ENCODE measurements at regions not wholly inside any gene's neighbourhood (a gene's known extent, or its start where the extent isn't known, plus 50 kb on each side); places are given as distances from the start of the nearest gene placed in this dataset.

DNA sequence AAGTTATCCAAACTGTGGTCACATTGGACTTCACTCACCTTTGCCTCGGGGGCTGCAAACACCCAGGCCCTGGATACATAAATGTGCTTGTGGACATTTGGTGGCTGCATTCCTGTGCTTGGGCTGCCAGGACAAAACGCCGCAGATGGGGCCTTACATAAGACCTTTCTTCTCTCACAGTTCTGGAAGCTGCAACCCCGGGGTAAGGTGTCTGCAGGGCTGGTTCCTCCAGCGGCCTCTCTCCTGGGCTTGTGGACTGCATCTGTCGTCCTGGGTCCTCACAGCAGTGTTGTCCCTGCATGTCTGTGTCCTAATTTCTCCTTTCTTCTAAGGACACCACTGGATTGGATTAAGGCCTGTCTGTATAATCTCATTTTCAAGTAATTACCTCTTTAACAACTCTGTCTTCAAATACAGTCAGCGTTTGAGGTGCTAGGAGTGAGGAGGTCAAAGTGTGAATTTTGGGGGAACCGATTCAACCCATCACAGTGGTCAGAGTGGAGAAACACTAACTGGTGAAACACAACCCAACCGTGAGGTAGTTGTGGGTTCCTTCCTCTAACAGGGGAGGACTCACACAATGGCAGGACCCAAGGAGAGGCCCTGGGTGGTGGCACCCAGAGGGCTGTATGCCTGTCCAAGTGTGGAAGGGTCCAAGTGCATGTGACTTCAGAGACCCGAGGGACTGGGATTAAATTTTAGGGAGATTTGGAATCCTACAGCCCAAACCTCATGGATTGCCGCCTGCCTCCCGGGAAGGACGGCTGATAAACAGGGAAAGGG lies 415.6 kb downstream of the IRX2 start:
- no peak for DNase-seq (ENCODE audit: low spot score)

DNA sequence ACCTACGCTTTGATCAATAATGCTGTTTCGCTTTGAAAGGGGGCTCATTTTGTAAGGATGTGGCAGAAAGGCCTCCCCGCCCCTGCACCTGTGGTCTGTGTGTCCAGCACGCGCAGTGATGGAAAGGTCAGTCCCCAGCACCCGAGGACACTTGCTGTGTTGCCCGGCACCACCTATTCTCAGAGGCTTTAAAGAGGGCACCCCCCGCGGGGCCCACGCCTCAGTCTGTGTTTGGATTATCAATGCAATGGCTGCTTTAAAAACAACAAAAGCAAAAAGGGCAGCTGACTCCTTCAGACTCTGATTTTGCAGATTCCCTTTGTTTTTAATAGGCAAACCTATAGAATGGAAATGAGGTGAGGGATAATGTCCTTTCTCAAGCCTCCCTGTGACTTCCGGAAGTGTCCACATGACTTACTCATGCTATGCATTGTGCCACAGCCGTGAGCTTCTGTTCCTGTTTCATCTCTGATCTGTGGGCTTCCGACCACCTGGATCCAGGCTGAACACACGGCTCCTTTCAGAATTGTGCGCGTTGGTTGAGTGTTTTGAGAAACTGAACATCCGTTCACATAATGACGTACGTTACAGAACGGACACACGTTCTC lies 416.2 kb downstream of the IRX2 start:
- no peak for DNase-seq (ENCODE audit: low spot score)

DNA sequence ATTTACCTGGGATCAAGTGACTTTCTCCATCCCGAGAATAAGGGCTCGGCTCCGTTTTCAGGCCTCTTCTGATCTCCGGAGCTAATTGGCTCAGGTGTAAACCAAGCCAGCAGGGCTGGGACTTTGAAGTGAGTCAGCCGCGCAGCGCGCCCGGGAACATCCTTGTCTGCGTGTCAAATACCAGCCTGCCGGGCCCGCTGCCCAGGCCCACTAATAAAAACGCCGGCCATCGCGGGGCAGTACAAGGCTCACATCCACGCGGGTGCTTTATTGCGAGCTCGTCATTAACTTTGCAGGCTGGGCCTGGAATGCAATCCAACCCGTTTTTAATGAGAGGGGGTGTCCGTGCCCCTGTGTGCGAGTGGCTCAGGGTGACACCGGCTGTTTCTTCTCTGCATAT lies 416.8 kb downstream of the IRX2 start:
- no peak for DNase-seq (ENCODE audit: low spot score)

DNA sequence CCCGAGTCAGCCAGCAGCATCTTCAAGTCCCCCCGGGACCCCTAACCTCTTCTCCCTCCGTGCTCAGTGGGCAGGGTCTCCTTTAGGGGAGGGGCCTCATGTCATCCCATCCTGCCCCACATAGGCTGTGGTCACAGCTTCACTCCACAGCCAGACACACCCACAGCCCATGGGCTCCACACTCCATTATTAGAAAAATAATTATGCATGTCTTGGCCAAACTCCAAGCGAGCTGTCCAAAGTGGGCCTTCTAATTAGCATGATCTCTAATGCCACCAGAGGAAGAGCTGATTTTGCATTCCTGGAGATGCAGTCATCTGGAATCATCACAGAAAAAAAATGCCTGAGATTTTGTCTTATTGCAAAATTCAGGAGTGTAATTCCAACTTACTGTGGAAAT lies 418.2 kb downstream of the IRX2 start:
- no peak for DNase-seq (ENCODE audit: low spot score)

DNA sequence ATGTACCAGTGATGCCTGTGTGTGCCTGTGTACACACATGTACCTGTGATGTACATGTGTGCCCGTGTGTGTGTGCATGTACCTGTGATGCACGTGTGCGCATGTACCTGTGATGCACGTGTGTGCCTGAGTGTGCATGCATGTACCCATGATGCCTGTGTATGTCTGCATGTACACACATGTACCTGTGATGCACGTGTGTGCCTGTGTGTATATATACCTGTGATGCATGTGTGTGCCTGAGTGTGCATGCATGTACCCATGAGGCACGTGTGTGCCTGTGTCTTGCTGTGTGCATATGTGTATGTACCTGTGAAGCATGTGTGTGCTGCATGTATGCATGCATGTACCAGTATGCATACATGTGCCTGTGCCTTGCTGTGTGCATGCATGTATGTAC lies 419.0 kb downstream of the IRX2 start:
- no peak for DNase-seq (ENCODE audit: low spot score)

DNA sequence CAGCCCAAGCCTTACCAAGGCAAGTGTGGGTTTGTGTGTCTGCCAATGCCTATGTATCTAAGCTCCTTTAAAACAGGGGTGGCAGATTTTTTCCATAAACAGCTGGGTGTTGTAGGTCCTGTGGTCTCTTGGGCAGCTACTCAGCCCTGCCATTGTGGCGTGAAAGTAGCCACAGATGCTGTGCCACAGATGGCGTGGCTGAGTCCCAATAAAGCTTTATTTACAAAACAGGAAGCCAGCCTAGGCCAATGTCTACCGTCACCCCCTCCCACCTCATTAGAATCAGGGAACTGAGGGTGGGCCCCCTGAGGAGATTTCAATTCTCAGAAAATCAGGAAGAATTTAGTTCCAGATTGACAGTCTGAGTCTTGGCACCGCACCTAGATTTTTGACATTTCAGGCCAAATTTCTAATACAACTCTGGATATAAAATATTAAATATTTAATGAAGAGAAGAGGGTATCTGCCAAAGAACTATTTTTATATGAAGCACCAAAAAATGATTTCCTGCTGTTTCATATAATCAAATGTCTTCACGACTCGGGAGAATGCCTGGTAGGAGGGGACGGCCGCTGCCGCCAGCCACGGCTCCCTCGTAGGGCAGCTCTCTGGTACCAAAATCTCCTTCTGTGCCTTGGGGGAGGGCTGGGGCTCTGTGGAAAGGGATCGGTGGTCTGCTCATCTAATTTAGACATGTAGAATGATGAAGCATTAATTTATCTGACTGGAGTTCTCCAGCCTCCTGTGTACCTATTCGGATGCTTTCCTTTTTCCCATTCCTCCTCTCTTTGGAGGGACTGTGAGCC lies 420.9 kb downstream of the IRX2 start:
- DNase-seq (ENCODE audit: low spot score): no peak

DNA sequence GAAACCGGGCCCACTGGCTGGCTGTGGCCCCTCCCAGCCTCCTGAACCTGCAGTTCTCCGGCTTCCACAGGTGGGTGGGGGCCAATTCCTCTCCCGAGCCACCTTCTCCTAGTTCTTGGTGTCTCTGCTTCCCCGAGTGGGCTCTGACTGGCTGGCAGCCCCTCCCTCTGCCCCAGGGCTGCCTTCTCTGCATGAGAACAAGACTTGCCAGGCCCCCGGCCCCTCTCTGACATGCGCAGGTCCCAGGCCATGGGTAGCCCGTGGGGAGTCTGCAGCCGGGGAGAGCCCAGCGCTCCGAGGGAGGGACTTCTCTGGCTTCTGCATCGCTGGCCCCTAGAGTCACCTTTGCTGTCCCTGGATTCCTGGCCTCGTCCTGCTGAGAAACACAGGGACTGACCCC lies 421.7 kb downstream of the IRX2 start:
- DNase-seq (ENCODE audit: low spot score): no peak

DNA sequence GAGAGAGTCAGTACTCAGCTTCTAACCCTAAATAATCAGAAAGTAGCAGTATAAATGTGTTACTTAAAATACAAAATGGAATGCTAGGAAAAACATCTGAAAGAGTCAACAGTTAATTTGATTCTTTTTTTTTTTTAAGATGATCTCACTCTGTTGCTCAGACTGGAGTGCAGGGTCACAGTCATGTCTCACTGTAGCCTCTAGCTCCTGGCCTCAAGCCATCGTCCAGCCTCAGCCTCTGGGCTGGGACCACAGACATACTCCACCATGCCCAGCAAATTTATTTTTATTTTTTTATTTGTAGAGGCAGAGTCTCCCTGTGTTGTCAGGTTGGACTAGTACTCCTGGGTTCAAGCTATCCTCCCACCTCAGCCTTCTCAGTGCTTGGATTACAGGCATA lies 424.9 kb downstream of the IRX2 start:
- no peak for DNase-seq (ENCODE audit: low spot score)

DNA sequence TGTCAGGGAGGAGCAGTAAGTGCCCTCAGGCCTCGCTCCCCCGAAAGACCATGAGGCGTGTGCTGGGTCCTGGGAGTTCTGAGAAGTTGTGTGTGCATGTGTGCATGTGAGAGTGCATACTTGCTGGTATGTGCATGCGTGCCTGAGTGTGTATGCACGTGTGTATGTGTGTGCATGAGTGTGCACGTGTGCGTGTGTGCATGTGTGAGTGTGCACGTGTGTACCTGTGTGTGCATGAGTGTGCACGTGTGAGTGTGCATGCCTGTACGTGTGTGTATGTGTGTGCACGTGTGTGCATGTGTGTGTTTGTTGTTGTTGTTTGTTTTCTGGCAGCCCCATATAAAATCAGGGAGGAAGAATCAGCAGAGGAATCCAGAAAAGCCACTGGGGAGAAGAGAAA lies 426.7 kb downstream of the IRX2 start:
- DNase-seq (ENCODE audit: low spot score): no peak

DNA sequence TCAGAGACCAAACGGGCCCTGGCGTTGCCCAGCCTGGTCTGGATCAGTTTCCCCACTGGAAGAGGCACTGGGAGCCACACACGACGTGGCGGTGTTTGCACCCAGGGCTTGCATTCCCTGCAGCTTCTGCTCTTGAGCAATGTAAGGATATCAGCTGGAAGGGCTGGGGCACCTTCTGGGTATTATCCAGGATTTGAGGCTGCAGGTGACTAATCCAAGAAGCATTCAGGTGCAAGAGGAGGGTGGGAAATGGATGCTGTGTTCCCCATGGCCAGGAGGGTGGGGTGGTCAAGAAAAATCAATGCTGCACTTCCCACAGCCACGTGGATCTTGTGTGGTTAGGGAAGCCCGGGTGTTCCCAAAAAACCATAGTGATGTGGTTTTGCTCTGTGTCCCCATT lies 430.9 kb downstream of the IRX2 start:
- DNase-seq (ENCODE audit: low spot score): no peak

DNA sequence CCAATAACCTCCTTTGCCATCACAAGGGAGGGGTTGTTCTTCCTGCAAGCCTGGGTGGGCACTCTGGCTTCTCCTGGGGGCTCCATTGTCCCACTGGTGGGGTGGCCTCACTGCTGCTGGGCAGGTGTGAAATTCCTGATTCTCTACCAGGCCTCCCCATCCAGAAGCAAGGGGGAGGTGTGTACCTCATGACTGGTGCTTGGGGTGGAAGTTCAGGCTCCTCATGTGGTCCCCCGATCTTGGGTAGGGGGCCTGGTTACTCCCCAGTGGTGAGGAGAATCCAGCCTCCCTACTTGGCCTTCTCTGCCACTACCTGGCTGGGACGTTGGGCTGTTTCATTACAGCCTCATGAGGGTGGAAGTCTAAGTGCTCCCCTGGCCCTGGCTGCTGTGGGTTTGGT lies 433.9 kb downstream of the IRX2 start:
- DNase-seq (ENCODE audit: low spot score): no peak

DNA sequence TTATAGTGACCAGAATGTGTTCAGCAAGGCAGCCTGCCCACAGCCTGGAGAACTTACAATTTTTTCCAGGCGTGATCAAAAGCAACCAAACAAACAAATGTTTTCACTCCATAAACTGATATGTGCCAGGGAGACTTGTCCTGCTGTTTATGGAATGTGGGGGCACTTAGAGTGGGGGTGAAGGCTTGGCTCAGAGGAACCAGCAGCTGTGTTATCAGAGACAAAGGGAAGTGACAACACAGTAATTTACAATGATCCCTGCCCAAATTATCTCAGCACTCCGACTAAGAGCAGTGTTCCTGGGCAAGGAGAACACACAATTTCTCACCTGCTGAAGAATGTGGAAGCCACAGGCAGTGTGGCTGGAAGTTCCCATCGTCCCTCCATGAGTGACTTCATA lies 429.1 kb upstream of the IRX4 start:
- no peak for DNase-seq (ENCODE audit: low spot score)

DNA sequence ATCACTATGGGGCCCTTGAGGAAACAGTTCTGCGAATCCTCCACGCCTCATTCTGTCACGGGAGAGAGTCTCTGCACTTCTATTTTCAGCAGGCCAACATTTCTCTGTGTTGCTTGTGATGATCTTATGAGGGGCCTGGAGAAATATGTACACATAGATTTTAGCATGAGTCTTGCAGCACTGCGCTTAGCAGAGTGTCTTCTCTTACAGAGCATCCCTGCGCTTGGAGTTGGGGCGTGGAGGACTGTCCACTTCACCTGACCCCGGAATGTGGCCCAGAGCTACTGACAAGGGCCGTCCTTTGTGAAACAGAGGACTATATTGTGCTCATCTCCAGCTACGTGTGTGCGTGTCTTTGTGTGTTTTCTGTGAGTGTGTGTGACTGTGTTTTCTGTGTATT lies 428.2 kb upstream of the IRX4 start:
- DNase-seq (ENCODE audit: low spot score): no peak

DNA sequence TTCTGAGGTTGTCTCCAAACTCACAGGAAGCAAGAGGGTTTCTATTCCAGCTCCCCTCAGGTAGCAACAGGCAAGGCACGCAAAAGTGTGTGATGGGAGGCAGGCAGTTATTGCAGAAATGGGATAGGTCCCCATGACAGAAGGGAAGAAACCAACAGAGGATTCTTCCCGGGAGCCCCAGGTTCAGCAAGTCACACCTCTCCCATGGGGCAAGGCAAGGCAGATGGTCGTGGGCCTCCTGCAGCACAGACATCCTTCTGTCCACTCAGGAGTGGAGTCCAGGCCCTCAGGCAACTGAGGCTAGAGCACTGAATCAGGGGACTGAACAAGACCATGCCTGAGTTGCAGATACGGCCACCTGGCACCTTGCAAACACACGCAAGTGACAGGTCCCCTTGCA lies 424.9 kb upstream of the IRX4 start:
- DNase-seq (ENCODE audit: low spot score): no peak

DNA sequence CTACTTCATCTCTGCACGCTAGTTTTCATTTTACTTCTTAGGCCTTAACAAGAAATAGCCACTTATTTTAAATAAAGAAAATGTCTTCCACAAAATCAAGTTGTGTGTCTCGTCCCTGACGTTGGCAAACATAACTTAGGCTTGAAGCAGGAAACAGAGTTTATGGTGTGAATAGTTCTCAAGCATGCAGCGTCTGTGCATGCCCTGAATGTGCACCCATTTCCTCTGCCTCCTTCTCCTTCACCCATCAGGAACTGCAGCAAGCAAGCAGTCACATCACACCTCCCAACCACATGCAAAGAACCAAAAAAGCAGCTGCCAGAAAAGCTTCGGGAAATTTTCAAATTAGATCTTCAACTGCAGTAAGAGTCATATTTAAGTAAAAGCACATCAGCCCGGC lies 424.0 kb upstream of the IRX4 start:
- no peak for DNase-seq (ENCODE audit: low spot score)

DNA sequence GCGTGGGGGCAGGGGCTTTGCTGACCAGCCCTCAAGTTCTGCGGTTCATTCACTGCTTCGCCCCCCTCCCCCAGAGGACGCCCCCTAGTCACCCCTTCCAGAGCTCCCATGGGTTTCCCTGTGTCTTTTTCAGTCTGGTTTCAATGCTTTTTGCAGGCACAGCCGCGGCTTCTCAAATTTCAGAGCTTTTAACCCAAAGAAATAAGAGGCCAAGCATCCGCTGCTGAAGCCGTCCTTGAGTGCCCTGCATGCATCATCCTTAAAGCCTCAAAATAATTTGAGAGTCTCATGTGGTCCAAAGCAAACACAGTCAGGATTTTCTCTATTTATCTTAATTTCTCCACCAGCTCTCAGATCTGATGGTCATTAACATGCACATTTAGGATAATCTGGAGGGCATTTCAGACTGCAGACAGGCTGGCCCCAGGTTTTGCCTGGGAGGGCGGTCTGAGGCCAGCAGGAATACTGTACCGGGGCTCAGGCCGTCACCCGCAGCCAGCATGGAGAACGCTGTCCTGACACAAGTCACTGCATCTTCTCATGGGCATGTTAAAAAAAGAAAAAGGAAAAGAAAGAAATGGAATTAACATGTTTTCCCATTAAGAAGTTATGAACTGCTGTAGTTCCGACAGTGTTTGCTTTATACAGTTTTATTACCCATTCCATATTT lies 420.8 kb upstream of the IRX4 start:
- DNase-seq (ENCODE audit: low spot score): no peak

DNA sequence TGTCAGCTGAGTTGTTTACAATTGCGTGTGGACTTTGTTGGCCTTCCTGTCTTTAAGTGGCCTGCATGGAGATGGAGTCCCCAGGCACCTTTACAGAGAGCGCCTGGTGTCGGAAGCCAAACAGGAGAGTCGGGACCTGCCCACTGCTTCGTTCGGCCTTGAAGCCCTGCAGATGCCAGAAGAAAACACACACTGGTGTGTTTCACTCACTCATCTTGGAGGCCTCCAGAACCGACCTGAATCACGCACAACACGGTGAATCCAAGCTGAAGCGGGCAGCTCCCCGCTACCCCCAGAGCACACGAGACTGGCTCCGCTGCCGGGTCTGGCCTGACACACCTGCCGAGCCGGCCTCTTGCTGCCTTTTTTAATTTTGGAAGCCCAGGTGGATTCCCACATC lies 419.4 kb upstream of the IRX4 start:
- no peak for DNase-seq (ENCODE audit: low spot score)

DNA sequence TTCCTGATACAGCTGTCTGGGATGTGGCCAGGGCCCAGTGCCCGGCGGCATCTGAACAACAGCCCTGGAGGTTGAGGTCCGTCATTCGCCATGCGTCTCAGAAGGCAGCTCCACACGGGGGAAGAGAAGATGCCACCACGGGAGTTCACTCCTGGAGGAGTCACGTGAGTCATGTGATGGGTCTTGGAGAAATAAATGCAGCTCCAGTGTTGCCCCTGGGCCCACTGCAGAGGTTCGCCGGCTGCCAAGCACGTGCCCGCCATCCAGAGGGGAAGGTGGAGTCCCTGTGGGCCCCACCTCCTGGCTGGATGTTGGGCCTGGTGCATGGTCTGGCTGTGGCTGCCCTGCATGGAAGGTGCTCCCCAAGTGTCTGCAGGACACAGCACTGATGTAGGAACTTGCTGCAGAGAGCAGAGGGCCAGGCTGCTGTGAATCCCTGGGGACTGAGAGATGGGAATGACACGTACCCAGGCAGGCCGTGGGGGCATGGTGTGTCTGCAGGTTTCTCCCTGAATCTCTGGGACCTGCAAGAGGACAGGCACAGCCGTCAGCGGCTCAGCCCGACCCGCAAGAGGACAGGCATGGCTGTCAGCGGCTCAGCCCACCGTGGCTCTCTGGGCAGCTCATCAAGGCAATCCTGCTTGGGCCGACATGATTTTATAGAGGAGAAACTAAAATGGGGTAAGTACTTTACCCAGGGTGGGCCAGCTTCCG lies 418.3 kb upstream of the IRX4 start:
- DNase-seq (ENCODE audit: low spot score): no peak

DNA sequence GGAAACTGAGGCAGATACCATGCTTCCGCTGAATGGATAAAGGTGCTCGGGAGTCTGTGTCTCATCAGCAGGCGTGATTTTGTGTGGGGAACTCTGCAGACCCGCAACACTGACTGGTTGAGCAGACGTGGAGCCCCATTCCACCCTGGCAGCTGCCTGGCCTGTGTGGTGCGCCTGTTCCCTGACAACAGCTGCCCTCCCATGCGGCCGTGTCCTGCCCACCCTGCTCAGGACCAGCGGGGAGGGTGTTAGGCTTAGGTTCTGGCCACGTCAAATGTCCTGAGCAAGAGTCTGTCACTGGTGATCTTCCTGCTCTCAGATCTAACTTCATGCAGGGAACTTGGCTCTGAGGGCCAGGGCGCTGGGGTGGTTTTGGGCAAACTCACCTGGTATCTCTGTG lies 417.7 kb upstream of the IRX4 start:
- DNase-seq (ENCODE audit: low spot score): no peak

DNA sequence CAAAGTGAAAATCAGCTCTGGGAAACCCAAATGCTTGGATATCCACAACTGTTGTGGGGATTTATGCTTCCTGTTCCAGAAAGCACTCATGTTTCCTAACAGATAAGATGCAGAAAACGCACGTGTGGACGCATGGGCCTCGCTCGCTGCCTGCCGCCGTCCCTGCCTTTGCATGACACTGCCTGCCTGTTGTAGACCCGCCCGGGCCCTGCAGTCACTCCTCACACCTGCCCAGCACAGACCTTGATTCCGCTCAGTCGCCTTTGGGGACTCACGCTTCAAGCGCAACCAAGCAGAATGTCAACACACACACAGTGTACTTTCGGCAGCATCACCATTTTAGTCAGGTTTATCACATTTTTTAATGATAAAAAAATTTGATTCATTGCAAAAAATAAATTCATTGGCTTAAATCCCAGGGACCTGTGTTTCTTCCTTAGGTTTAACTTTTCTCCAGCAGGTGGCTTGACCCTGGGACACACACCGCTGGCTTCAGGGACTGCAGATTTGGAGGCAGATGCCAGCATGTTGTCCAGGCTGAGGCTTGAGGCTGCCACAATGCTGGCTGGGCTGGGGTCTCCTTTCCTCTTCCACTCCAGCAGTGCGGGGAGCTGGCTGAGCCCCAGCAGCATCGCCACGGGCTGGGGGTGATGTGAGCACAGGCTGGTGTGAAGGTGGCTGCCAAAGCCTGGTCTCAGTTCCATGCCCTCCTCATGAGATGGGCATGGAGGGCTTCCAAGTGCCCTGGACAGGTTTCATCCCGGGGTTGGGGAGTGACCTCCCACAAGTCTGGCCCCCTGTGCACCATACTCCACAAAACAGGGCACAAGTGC lies 416.9 kb upstream of the IRX4 start:
- no peak for DNase-seq (ENCODE audit: low spot score)

DNA sequence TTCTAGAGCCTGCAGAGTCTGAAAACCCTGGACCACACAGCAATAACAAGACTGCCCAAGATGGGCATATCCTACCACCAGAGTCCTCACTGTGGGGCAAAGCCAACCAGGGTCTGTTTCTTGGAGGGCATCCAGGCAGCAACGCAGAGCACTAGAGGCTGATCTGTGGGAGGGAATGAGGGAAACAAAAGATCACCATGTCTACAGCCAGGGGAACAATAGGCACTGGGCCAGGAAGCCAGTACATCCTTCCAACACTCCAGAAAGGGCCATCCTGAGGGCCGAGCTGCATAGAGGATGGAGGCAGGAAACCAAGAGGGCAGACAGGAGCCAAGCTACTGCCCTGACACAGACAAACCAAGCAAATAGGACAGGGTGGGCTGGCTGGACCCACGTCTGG lies 416.1 kb upstream of the IRX4 start:
- DNase-seq (ENCODE audit: low spot score): no peak

Data from A172 (cell line).